Nephron progenitor cell (in vitro differentiated cells): ENCODE measurements at regions not wholly inside any gene's neighbourhood (a gene's known extent, or its start where the extent isn't known, plus 50 kb on each side); places are given as distances from the start of the nearest gene placed in this dataset.
A peak's percentile ranks its signal among the peaks of the same experiment; 100 is the strongest.
"Not testable (repeated sequence)": the region's sequence is repeated elsewhere in the genome, so short reads cannot be mapped to it uniquely, and the experiment has no call there.

Source experiments
- DNase-seq: peaks from one replicate; pipeline ENCODE4 v3.0.0; 2021
- H3K27ac Mint-ChIP-seq: 2 replicates; pipeline ENCODE4 v1.8.0; 2021; ENCODE audit warnings: mild to moderate bottlenecking, moderate library complexity, mixed read lengths
- H3K27me3 Mint-ChIP-seq: 2 replicates; pipeline ENCODE4 v1.8.0; 2021; ENCODE audit warnings: mild to moderate bottlenecking, low read depth, mixed read lengths; ENCODE audit not compliant: poor library complexity
- H3K36me3 Mint-ChIP-seq: 2 replicates; pipeline ENCODE4 v1.8.0; 2021; ENCODE audit warnings: low read depth, mixed read lengths
- H3K4me1 Mint-ChIP-seq: 2 replicates; pipeline ENCODE4 v1.8.0; 2021; ENCODE audit warnings: mixed read lengths
- H3K4me3 Mint-ChIP-seq: 2 replicates; pipeline ENCODE4 v1.8.0; 2021; ENCODE audit warnings: mild to moderate bottlenecking, moderate library complexity, mixed read lengths
- H3K9me3 Mint-ChIP-seq: 2 replicates; pipeline ENCODE4 v1.8.0; 2021; ENCODE audit warnings: mild to moderate bottlenecking, moderate library complexity, mixed read lengths
- CTCF ChIP-seq: fragments of 200-600 bp; sonication (generic); IDR thresholded peaks from 2 replicates; pipeline ENCODE4 v1.5.0; 2021; ENCODE audit warnings: antibody characterized with exemption

GRCh38 chr15:77900331-77900963, 177.1 kb downstream of the TBC1D2B start:
- not testable (repeated sequence) for H3K9me3 Mint-ChIP-seq, H3K27ac Mint-ChIP-seq, H3K27me3 Mint-ChIP-seq, H3K36me3 Mint-ChIP-seq, H3K4me3 Mint-ChIP-seq
- peaks cover 16% of the 10 kb centered on the region for H3K4me1 Mint-ChIP-seq
- peak; percentile 86 for DNase-seq
- TF ChIP-seq CTCF = peak; percentile 56

- H3K4me3 Mint-ChIP-seq, DNase-seq, H3K27me3 Mint-ChIP-seq, H3K36me3 Mint-ChIP-seq, H3K27ac Mint-ChIP-seq, H3K9me3 Mint-ChIP-seq: not testable (repeated sequence)
- H3K4me1 Mint-ChIP-seq = peaks cover 23% of the 10 kb centered on the region
Measured at GRCh38 chr15:77899776-77900175, 177.7 kb downstream of the TBC1D2B start.

- Mint-ChIP-seq H3K4me3 (no peak overlapping the region), H3K4me1 (peaks cover 26% of the 10 kb centered on the region), H3K27me3 (no peaks in the 10 kb centered on the region), H3K36me3 (no peaks in the 10 kb centered on the region), H3K9me3 (no peaks in the 10 kb centered on the region), H3K27ac (no peak overlapping the region)
- DNase-seq = no peak
- no peak for TF ChIP-seq CTCF
Measured at GRCh38 chr15:77898811-77899730, 178.4 kb downstream of the TBC1D2B start.

- Mint-ChIP-seq H3K27me3 (no peaks in the 10 kb centered on the region), H3K4me1 (peaks cover 26% of the 10 kb centered on the region)
Measured at GRCh38 chr15:77897896-77898406, 179.6 kb downstream of the TBC1D2B start.

GRCh38 chr15:77897113-77897895, 180.2 kb downstream of the TBC1D2B start:
- not testable (repeated sequence) for H3K27me3 Mint-ChIP-seq, H3K9me3 Mint-ChIP-seq, H3K4me3 Mint-ChIP-seq, H3K36me3 Mint-ChIP-seq, H3K27ac Mint-ChIP-seq, DNase-seq
- H3K4me1 Mint-ChIP-seq = peaks cover 26% of the 10 kb centered on the region

More at GRCh38 chr15:77897896-77898406, 179.6 kb downstream of the TBC1D2B start:
- no peak for DNase-seq
- Mint-ChIP-seq H3K4me3 (no peak overlapping the region), H3K36me3 (no peaks in the 10 kb centered on the region), H3K9me3 (no peaks in the 10 kb centered on the region), H3K27ac (no peak overlapping the region)
- no peak for TF ChIP-seq CTCF

GRCh38 chr15:77896147-77897112, 181.1 kb downstream of the TBC1D2B start:
- not testable (repeated sequence) for H3K36me3 Mint-ChIP-seq, H3K4me3 Mint-ChIP-seq, H3K27ac Mint-ChIP-seq, H3K27me3 Mint-ChIP-seq, DNase-seq, H3K9me3 Mint-ChIP-seq
- H3K4me1 Mint-ChIP-seq = peaks cover 20% of the 10 kb centered on the region
